GM18907 (cell line): ENCODE measurements at regions not wholly inside any gene's neighbourhood (a gene's known extent, or its start where the extent isn't known, plus 50 kb on each side); places are given as distances from the start of the nearest gene placed in this dataset.
"Not testable (repeated sequence)": the region's sequence is repeated elsewhere in the genome, so short reads cannot be mapped to it uniquely, and the experiment has no call there.

Experiments
- ATAC-seq: cut with Tn5 transposase; IDR thresholded peaks from one replicate; pipeline ENCODE4 v1.9.1; 2021; ENCODE audit warnings: mild to moderate bottlenecking, moderate library complexity; ENCODE audit not compliant: unreplicated experiment

GRCh38 chr6:82573254-82573972, 209.8 kb downstream of the TPBG start:
- ATAC-seq: no peak

GRCh38 chr6:82576284-82576683, 212.7 kb downstream of the TPBG start:
- ATAC-seq: no peak

- no peak for ATAC-seq
Observed at GRCh38 chr6:82584194-82584695, 220.6 kb downstream of the TPBG start.

GRCh38 chr6:82584856-82585255, 221.2 kb downstream of the TPBG start:
- no peak for ATAC-seq

GRCh38 chr6:82588020-82588419, 224.4 kb downstream of the TPBG start:
- no peak for ATAC-seq

GRCh38 chr6:82588859-82589412, 225.3 kb downstream of the TPBG start:
- no peak for ATAC-seq

- peak; percentile 76 for ATAC-seq
Observed at GRCh38 chr6:82589509-82590206, 226.0 kb downstream of the TPBG start.

GRCh38 chr6:82597201-82597600, 233.6 kb downstream of the TPBG start:
- ATAC-seq: no peak

- ATAC-seq: no peak
Observed at GRCh38 chr6:82602776-82603175, 239.2 kb downstream of the TPBG start.

- ATAC-seq: no peak
Observed at GRCh38 chr6:82603871-82604270, 240.3 kb downstream of the TPBG start.

- no peak for ATAC-seq
Observed at GRCh38 chr6:82607998-82608725, 244.5 kb downstream of the TPBG start.

- no peak for ATAC-seq
Observed at GRCh38 chr6:82608781-82609180, 245.2 kb downstream of the TPBG start.

- no peak for ATAC-seq
Observed at GRCh38 chr6:82611751-82612150, 248.1 kb downstream of the TPBG start.

- no peak for ATAC-seq
Observed at GRCh38 chr6:82612475-82613039, 248.9 kb downstream of the TPBG start.

- no peak for ATAC-seq
Observed at GRCh38 chr6:82614518-82614917, 250.9 kb downstream of the TPBG start.

- no peak for ATAC-seq
Observed at GRCh38 chr6:82616386-82617028, 252.9 kb downstream of the TPBG start.

- no peak for ATAC-seq
Observed at GRCh38 chr6:82617648-82618047, 254.0 kb downstream of the TPBG start.

GRCh38 chr6:82619573-82619972, 256.0 kb downstream of the TPBG start:
- ATAC-seq: no peak

- no peak for ATAC-seq
Observed at GRCh38 chr6:82622461-82622860, 258.8 kb downstream of the TPBG start.

GRCh38 chr6:82624251-82624650, 260.6 kb downstream of the TPBG start:
- no peak for ATAC-seq

GRCh38 chr6:82626946-82627345, 263.3 kb downstream of the TPBG start:
- not testable (repeated sequence) for ATAC-seq
